HG02840 (cell line): ENCODE measurements at regions not wholly inside any gene's neighbourhood (a gene's known extent, or its start where the extent isn't known, plus 50 kb on each side); places are given as distances from the start of the nearest gene placed in this dataset.
A peak's percentile ranks its signal among the peaks of the same experiment; 100 is the strongest.
"Not testable (repeated sequence)": the region's sequence is repeated elsewhere in the genome, so short reads cannot be mapped to it uniquely, and the experiment has no call there.

Experiments
- ATAC-seq: cut with Tn5 transposase; IDR thresholded peaks from one replicate; pipeline ENCODE4 v1.9.1; 2021; ENCODE audit warnings: mild to moderate bottlenecking, moderate library complexity, moderate number of reproducible peaks; ENCODE audit not compliant: unreplicated experiment, low FRiP score

GRCh38 chr3:191148131-191148530 lies 50.9 kb upstream of the OSTN start:
- ATAC-seq = no peak

- no peak for ATAC-seq
Measured at GRCh38 chr3:191143224-191143623, 55.8 kb upstream of the OSTN start.

DNA sequence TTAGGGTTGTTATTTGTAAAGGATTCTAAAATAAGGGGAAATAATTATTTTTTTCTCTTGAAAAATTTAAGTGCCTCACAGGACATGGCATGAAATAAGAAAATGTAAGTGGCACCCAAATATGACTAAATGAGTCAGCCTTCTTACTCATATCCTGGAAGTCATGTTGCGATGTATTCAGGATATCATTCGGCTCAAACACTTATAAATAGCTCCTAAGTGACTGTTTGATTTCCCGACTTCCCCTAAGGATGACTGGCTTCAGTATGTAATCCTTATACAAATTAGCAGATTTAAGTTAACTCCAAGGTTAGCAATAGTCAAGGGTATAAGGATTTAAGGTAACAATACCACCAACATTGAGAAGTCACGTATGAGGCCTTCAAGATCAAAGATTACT lies 57.3 kb upstream of the OSTN start:
- no peak for ATAC-seq

- ATAC-seq = peak; percentile 65
Measured at GRCh38 chr3:191139736-191140135, 59.3 kb upstream of the OSTN start.

DNA sequence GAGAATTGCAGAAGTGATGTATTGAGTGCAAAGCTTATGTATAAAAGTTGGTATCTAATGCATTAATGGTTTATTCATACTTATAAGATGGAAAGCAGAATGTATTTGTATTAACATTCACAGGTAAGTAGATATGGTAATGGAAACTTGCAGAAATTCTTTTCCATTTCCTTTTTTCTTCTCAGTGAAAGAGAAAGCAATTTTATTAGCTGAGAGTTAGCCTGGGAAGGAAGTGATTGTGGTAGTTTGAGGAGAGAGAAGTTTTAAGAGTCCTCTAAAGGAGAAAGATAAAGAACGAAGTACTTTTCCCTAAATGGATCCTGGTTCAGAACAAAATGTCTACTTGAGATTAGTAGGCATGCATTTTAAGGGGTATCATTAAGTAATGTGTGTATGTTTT lies 60.1 kb upstream of the OSTN start:
- ATAC-seq = no peak

DNA sequence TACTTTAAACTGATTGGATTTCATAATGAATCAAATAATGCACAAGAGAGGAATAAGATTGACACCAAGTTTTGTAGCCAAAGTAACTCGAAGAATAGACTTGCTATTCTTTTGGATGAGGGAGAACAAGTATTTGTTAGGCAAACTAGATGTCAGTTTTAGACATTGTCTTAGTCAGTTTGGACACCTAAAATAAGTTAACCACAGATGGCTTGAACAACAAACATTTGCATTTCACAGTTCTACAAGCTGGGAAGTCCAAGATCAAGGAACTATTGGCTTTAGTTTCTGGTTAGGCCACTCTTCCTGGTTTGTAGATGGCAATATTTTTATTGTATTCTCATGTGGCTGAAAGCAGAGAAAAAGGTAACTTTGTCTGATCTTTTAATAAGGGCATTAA lies 61.3 kb upstream of the OSTN start:
- ATAC-seq = no peak

DNA sequence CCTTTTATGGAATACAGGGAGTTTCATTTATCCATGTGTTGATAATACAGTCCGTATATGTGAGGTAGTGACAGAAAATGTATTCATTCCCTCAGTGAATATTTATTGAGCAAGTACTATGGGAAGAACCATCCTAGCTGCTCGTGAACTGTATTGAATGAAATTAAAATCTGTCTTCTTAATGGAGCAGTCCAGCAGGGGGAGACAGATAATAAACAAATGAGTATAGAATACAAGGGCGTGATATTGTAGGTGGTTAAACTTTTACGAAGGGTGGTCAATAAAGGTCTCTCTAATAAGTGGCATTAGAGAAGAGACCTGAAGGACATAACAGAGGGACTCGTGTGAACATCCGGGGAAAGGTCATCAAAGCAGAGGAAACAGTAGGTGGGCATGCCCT lies 62.7 kb upstream of the OSTN start:
- no peak for ATAC-seq

- no peak for ATAC-seq
Measured at GRCh38 chr3:191135175-191135574, 63.9 kb upstream of the OSTN start.

DNA sequence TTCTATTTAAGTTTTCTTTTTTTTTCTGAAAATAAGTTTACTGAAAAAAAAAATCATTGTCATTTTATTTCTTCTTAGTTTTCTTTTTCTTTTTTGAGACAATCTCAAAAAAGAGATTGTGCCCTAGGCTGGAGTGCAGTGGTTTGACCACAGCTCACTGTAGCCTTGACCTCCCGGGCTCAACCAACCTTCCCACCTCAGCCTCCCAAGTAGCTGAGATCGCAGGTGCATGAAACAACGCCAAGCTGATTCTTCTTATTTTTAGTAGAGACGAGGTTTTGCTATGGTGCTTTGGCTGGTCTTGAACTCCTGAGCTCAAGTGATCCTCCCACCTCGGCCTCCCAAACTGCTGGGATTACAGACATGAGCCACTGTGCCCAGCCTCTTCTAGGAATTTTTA lies 65.7 kb upstream of the OSTN start:
- ATAC-seq = no peak

- no peak for ATAC-seq
Measured at GRCh38 chr3:191131305-191131704, 67.7 kb upstream of the OSTN start.

GRCh38 chr3:191124891-191125290 lies 74.2 kb upstream of the OSTN start:
- not testable (repeated sequence) for ATAC-seq

DNA sequence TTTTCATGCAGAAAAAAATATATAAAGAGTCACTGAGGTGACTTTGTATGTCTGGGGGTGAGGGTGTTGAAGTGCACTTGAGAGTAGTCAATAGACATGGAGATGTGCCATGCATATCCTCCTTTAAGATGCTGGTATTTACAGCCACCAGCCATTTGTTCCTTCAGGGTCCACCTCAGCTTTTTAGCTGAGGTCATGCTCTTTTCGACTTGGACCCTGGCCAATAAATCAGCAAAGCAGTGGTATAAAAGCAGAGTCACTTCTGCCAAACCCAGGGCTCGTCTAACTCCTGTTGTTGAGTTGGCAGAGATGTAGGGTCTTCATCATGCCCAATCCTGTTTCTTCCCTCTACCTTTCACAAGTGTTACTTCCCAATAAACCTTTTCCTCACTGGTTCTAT lies 75.1 kb upstream of the OSTN start:
- no peak for ATAC-seq

GRCh38 chr3:191123231-191123630 lies 75.8 kb upstream of the OSTN start:
- ATAC-seq = no peak

- peak; percentile 60 for ATAC-seq
Measured at GRCh38 chr3:191120447-191121298, 78.4 kb upstream of the OSTN start.

DNA sequence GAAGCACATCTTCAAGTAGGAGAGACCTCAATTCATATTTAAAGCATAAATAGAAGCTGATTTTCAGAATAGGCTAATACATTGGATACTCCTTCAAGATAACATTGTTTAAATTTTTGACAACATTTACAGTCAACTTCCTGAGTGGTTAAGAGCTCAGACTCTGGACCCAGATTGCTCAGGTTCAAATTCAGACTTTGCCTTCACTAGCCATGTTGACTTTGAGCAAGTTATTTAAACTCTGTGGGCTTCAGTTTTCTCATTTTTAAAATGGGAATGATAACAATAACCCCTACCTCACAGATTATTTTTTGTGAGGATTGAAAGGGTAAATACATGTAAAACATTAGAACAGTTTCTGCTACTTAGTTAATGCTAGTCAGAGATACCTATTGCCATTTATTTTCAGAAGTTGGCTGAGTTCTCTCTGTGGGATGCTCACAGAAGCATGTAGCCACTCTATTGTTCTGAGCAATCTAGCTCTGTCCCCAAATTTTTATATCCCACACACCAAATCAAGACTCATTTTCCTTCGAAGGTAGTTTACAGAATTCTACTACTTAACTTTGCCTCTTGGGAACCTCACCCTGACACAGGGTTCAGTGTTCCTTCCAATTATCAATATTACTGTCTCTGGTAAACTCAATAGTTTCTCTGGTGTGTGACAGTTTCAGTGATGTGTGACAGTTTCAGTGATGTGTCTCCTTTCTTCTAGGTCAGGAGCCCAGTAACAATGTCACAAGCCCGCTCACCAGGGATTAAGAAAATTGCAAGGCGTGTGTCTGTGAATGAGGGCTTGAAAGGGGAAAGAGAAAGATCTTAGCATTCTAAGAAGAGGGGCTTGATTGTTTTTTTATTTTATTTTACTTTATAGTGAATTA lies 79.4 kb upstream of the OSTN start:
- peak; percentile 61 for ATAC-seq

DNA sequence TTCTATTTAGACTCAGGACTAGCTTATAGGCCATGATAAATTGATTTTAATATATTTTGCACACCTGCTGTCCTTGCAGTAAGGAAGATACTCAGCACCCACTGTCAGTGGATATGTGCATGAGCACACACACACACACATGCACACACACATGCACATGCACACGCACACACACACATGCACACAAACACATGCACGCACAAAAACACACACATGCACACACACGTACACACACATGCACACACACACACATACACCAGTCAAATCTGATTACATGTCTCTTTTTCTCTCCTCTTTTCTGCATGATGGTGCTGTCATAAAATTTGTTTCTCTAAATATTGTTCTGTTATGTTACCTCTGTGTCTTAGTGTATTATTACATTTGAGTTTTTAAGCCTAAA lies 87.3 kb upstream of the OSTN start:
- no peak for ATAC-seq

GRCh38 chr3:191105418-191105817 lies 93.6 kb upstream of the OSTN start:
- ATAC-seq = no peak

DNA sequence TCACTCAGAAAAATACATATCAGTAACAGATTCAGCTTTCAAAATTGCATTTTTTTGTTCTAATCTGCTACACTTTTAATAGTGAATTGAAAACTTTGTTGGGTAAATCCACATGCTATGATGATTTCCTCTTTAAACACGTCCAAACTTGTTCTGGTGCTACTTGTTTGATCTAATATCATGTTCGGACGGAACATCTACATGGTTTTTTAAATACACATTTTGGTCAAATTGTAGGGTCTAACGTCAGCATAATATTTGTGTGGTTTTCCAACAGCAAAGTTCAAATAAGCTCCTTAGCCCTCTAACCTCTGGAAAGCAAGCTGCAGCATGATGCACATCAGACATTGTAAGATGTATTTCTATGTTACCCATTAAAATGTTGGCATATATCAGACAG lies 98.5 kb upstream of the OSTN start:
- no peak for ATAC-seq

DNA sequence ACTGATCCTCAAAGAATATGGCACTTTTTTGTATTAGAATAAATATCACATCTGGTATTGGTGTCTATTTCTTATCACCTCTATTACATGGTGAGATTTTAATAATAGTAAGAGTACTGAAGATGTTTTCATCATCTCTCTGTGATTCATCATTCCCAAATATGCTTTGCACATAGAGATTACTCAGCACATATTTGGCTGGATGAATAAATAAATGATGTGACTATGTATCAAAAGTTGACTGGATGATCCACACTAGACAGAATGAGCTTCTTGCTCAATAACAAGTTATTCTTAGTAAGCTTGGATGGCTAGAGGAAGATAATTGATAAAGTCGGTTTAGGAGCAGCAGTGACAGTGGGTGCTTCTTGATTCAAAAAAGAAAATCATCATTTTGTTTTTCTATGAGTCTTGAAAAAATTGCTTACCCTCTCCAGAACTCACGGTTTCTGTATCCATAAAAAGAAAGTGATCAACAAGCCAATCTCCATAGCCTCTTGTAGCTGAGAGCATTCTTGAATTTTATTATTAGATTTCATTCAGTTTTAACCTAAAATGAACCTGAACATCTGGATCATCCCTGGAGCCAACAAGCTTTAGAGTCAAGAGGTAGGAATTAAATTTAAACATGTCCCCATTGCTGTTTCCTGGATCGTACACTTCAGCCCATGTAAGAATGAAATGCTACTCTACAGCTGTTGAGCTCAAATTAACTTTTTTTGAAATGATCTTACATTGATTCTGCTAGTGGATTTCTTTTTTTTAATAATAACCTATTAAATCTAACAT lies 104.8 kb upstream of the OSTN start:
- ATAC-seq = no peak

GRCh38 chr3:191087391-191087790 lies 111.7 kb upstream of the OSTN start:
- no peak for ATAC-seq

- no peak for ATAC-seq
Measured at GRCh38 chr3:191085091-191085490, 114.0 kb upstream of the OSTN start.
